GM19328 (cell line): ENCODE measurements at regions not wholly inside any gene's neighbourhood (a gene's known extent, or its start where the extent isn't known, plus 50 kb on each side); places are given as distances from the start of the nearest gene placed in this dataset.
"Not testable (repeated sequence)": the region's sequence is repeated elsewhere in the genome, so short reads cannot be mapped to it uniquely, and the experiment has no call there.

Experiments used
- ATAC-seq: cut with Tn5 transposase; IDR thresholded peaks from one replicate; pipeline ENCODE4 v1.9.1; 2021; ENCODE audit warnings: mild to moderate bottlenecking, moderate library complexity; ENCODE audit not compliant: unreplicated experiment

GRCh38 chr2:181737302-181737701, 57.0 kb upstream of the NEUROD1 start:
- ATAC-seq = not testable (repeated sequence)

GRCh38 chr2:181738074-181738473, 57.8 kb upstream of the NEUROD1 start:
- no peak for ATAC-seq

- no peak for ATAC-seq
Observed at GRCh38 chr2:181738563-181738962, 58.2 kb upstream of the NEUROD1 start.

- ATAC-seq = no peak
Observed at GRCh38 chr2:181741756-181742155, 61.4 kb upstream of the NEUROD1 start.

GRCh38 chr2:181742361-181742760, 62.0 kb upstream of the NEUROD1 start:
- ATAC-seq = no peak

- ATAC-seq = no peak
Observed at GRCh38 chr2:181742922-181743722, 62.8 kb upstream of the NEUROD1 start.

GRCh38 chr2:181743723-181744031, 63.4 kb upstream of the NEUROD1 start:
- no peak for ATAC-seq

GRCh38 chr2:181745796-181746540, 65.7 kb upstream of the NEUROD1 start:
- ATAC-seq = no peak

- ATAC-seq = no peak
Observed at GRCh38 chr2:181746844-181747243, 66.5 kb upstream of the NEUROD1 start.

- no peak for ATAC-seq
Observed at GRCh38 chr2:181750305-181750704, 70.0 kb upstream of the NEUROD1 start.

- ATAC-seq = no peak
Observed at GRCh38 chr2:181751266-181752030, 71.1 kb upstream of the NEUROD1 start.

- ATAC-seq = no peak
Observed at GRCh38 chr2:181752301-181752700, 72.0 kb upstream of the NEUROD1 start.

GRCh38 chr2:181753686-181754085, 73.4 kb upstream of the NEUROD1 start:
- no peak for ATAC-seq

- ATAC-seq = no peak
Observed at GRCh38 chr2:181754105-181754504, 73.8 kb upstream of the NEUROD1 start.

- ATAC-seq = no peak
Observed at GRCh38 chr2:181755181-181755580, 74.9 kb upstream of the NEUROD1 start.

GRCh38 chr2:181760521-181760920, 80.2 kb upstream of the NEUROD1 start:
- no peak for ATAC-seq

- ATAC-seq = no peak
Observed at GRCh38 chr2:181761175-181761574, 80.9 kb upstream of the NEUROD1 start.

GRCh38 chr2:181762000-181762399, 81.7 kb upstream of the NEUROD1 start:
- no peak for ATAC-seq

GRCh38 chr2:181762848-181763247, 82.5 kb upstream of the NEUROD1 start:
- ATAC-seq = no peak

- ATAC-seq = no peak
Observed at GRCh38 chr2:181763423-181763822, 83.1 kb upstream of the NEUROD1 start.

- no peak for ATAC-seq
Observed at GRCh38 chr2:181764095-181764963, 84.0 kb upstream of the NEUROD1 start.
